ENCODE measurements at regions not wholly inside any gene's neighbourhood (a gene's known extent, or its start where the extent isn't known, plus 50 kb on each side); places are given as distances from the start of the nearest gene placed in this dataset.

- DNase-seq: no peak
- no peaks in the 10 kb centered on the region for H3K27me3 Mint-ChIP-seq
- no peaks in the 10 kb centered on the region for H3K4me1 Mint-ChIP-seq
- H3K27ac Mint-ChIP-seq: no peak overlapping the region
- no peaks in the 10 kb centered on the region for H3K9me3 Mint-ChIP-seq
- CTCF ChIA-PET: no interaction called here
- H3K4me3 Mint-ChIP-seq: no peak overlapping the region
- H3K36me3 Mint-ChIP-seq: no peaks in the 10 kb centered on the region
These were observed 505.0 kb downstream of the CENPC start for GRCh38 chr4:67040315-67040714.

- Mint-ChIP-seq H3K4me1 (no peaks in the 10 kb centered on the region), H3K27ac (no peak overlapping the region), H3K9me3 (peaks cover 3% of the 10 kb centered on the region), H3K36me3 (no peaks in the 10 kb centered on the region), H3K27me3 (no peaks in the 10 kb centered on the region), H3K4me3 (no peak overlapping the region)
- DNase-seq: no peak
- CTCF ChIA-PET: interaction anchor here (0.6 kb wide), 1 partner anchor 36 kb away, joined by 3 read pairs; no protein-coding TSS in a partner anchor
These were observed 507.1 kb downstream of the CENPC start for GRCh38 chr4:67038228-67038566.

GRCh38 chr4:67037504-67038227 is 507.6 kb downstream of the CENPC start:
- Mint-ChIP-seq H3K4me1 (no peaks in the 10 kb centered on the region), H3K4me3 (no peak overlapping the region), H3K9me3 (peaks cover 3% of the 10 kb centered on the region), H3K27me3 (no peaks in the 10 kb centered on the region), H3K36me3 (no peaks in the 10 kb centered on the region), H3K27ac (no peak overlapping the region)
- CTCF ChIA-PET: interaction anchor here (0.6 kb wide), 2 partner anchors 17 to 36 kb away, joined by 3 read pairs; no protein-coding TSS in a partner anchor
- DNase-seq: no peak

- no peaks in the 10 kb centered on the region for H3K36me3 Mint-ChIP-seq
- CTCF ChIA-PET: interaction anchor here (0.6 kb wide), 1 partner anchor 18 kb away, joined by 3 read pairs; no protein-coding TSS in a partner anchor
- H3K27me3 Mint-ChIP-seq: no peaks in the 10 kb centered on the region
- no peak overlapping the region for H3K27ac Mint-ChIP-seq
- H3K9me3 Mint-ChIP-seq: peaks cover 3% of the 10 kb centered on the region
- H3K4me3 Mint-ChIP-seq: no peak overlapping the region
- DNase-seq: no peak
- H3K4me1 Mint-ChIP-seq: no peaks in the 10 kb centered on the region
These were observed 508.5 kb downstream of the CENPC start for GRCh38 chr4:67036791-67037190.

- CTCF ChIA-PET: no interaction called here
- no peaks in the 10 kb centered on the region for H3K36me3 Mint-ChIP-seq
- H3K27me3 Mint-ChIP-seq: no peaks in the 10 kb centered on the region
- no peak overlapping the region for H3K27ac Mint-ChIP-seq
- no peak overlapping the region for H3K4me3 Mint-ChIP-seq
- peaks cover 3% of the 10 kb centered on the region for H3K9me3 Mint-ChIP-seq
- no peak for DNase-seq
- no peaks in the 10 kb centered on the region for H3K4me1 Mint-ChIP-seq
These were observed 509.3 kb downstream of the CENPC start for GRCh38 chr4:67035986-67036385.

GRCh38 chr4:67035501-67035900 is 509.8 kb downstream of the CENPC start:
- no peak for DNase-seq
- Mint-ChIP-seq H3K4me3 (no peak overlapping the region), H3K27ac (no peak overlapping the region), H3K27me3 (no peaks in the 10 kb centered on the region), H3K4me1 (no peaks in the 10 kb centered on the region), H3K9me3 (peaks cover 3% of the 10 kb centered on the region), H3K36me3 (no peaks in the 10 kb centered on the region)
- CTCF ChIA-PET: no interaction called here

- CTCF ChIA-PET: no interaction called here
- no peaks in the 10 kb centered on the region for H3K27me3 Mint-ChIP-seq
- peaks cover 3% of the 10 kb centered on the region for H3K9me3 Mint-ChIP-seq
- no peak overlapping the region for H3K4me3 Mint-ChIP-seq
- H3K27ac Mint-ChIP-seq: no peak overlapping the region
- H3K4me1 Mint-ChIP-seq: no peaks in the 10 kb centered on the region
- no peaks in the 10 kb centered on the region for H3K36me3 Mint-ChIP-seq
- no peak for DNase-seq
These were observed 514.7 kb downstream of the CENPC start for GRCh38 chr4:67030636-67031035.

GRCh38 chr4:67020438-67020797 is 524.9 kb downstream of the CENPC start:
- Mint-ChIP-seq H3K9me3 (no peaks in the 10 kb centered on the region), H3K27ac (no peak overlapping the region), H3K36me3 (no peaks in the 10 kb centered on the region), H3K4me3 (no peak overlapping the region), H3K27me3 (no peaks in the 10 kb centered on the region), H3K4me1 (no peaks in the 10 kb centered on the region)
- CTCF ChIA-PET: no interaction called here
- no peak for DNase-seq

GRCh38 chr4:67019686-67020437 is 525.4 kb downstream of the CENPC start:
- CTCF ChIA-PET: no interaction called here
- Mint-ChIP-seq H3K9me3 (no peaks in the 10 kb centered on the region), H3K27me3 (no peaks in the 10 kb centered on the region), H3K4me1 (no peaks in the 10 kb centered on the region), H3K4me3 (no peak overlapping the region), H3K36me3 (no peaks in the 10 kb centered on the region), H3K27ac (no peak overlapping the region)
- no peak for DNase-seq

- DNase-seq: no peak
- CTCF ChIA-PET: no interaction called here
- Mint-ChIP-seq H3K4me3 (no peak overlapping the region), H3K4me1 (no peaks in the 10 kb centered on the region), H3K27me3 (no peaks in the 10 kb centered on the region), H3K9me3 (peaks cover 2% of the 10 kb centered on the region), H3K36me3 (no peaks in the 10 kb centered on the region), H3K27ac (no peak overlapping the region)
These were observed 530.7 kb downstream of the CENPC start for GRCh38 chr4:67014592-67014991.

GRCh38 chr4:67006791-67007190 is 538.5 kb downstream of the CENPC start:
- peaks cover 2% of the 10 kb centered on the region for H3K9me3 Mint-ChIP-seq
- DNase-seq: no peak
- CTCF ChIA-PET: no interaction called here
- H3K4me1 Mint-ChIP-seq: no peaks in the 10 kb centered on the region
- H3K4me3 Mint-ChIP-seq: no peak overlapping the region
- no peaks in the 10 kb centered on the region for H3K27me3 Mint-ChIP-seq
- H3K27ac Mint-ChIP-seq: no peak overlapping the region
- no peaks in the 10 kb centered on the region for H3K36me3 Mint-ChIP-seq

- Mint-ChIP-seq H3K36me3 (no peaks in the 10 kb centered on the region), H3K4me1 (no peaks in the 10 kb centered on the region), H3K27ac (no peak overlapping the region), H3K4me3 (no peak overlapping the region), H3K9me3 (peaks cover 6% of the 10 kb centered on the region), H3K27me3 (no peaks in the 10 kb centered on the region)
- CTCF ChIA-PET: no interaction called here
- DNase-seq: no peak
These were observed 553.8 kb downstream of the CENPC start for GRCh38 chr4:66991521-66991920.

- Mint-ChIP-seq H3K9me3 (peaks cover 2% of the 10 kb centered on the region), H3K36me3 (no peaks in the 10 kb centered on the region), H3K4me1 (no peaks in the 10 kb centered on the region), H3K4me3 (no peak overlapping the region), H3K27me3 (no peaks in the 10 kb centered on the region), H3K27ac (no peak overlapping the region)
- no peak for DNase-seq
- CTCF ChIA-PET: no interaction called here
These were observed 570.6 kb downstream of the CENPC start for GRCh38 chr4:66974665-66975064.

GRCh38 chr4:66972087-66972486 is 573.2 kb downstream of the CENPC start:
- Mint-ChIP-seq H3K4me3 (no peak overlapping the region), H3K9me3 (peaks cover 3% of the 10 kb centered on the region), H3K27ac (no peak overlapping the region), H3K36me3 (no peaks in the 10 kb centered on the region), H3K4me1 (no peaks in the 10 kb centered on the region), H3K27me3 (no peaks in the 10 kb centered on the region)
- no peak for DNase-seq
- CTCF ChIA-PET: no interaction called here

GRCh38 chr4:66964467-66964866 is 580.8 kb downstream of the CENPC start:
- no peak overlapping the region for H3K27ac Mint-ChIP-seq
- no peak for DNase-seq
- no peaks in the 10 kb centered on the region for H3K36me3 Mint-ChIP-seq
- H3K4me3 Mint-ChIP-seq: no peak overlapping the region
- CTCF ChIA-PET: no interaction called here
- H3K9me3 Mint-ChIP-seq: peaks cover 2% of the 10 kb centered on the region
- H3K4me1 Mint-ChIP-seq: no peaks in the 10 kb centered on the region
- H3K27me3 Mint-ChIP-seq: no peaks in the 10 kb centered on the region

Data from activated naive CD4-positive, alpha-beta T cell treated with anti-CD3 and anti-CD28 coated beads, Interleukin-2, amount 10 ng/mL, durations not matched to agents 7 days and 5 days (primary cell).